PC-9 (cell line): ENCODE measurements at regions not wholly inside any gene's neighbourhood (a gene's known extent, or its start where the extent isn't known, plus 50 kb on each side); places are given as distances from the start of the nearest gene placed in this dataset.

Experiments
- BruUV-seq: library from RNA; stranded (reverse); fragments of 400-500 nt; replicated peaks from 2 replicates; lab custom pipeline; 2021; lab: Mats Ljungman, UMichigan
- CTCF ChIA-PET: fragments of 300-600 bp; sonication (Branson Sonifier 250); formaldehyde crosslinking; loops from one replicate; lab custom pipeline; 2022; ENCODE audit warnings: antibody characterized with exemption; lab: Charles Lee
- POLR2A ChIA-PET: fragments of 300-600 bp; sonication (Branson Sonifier 250); formaldehyde crosslinking; loops from one replicate; lab custom pipeline; 2022; ENCODE audit warnings: antibody characterized with exemption; ENCODE audit not compliant: unreplicated experiment; lab: Charles Lee
- DNase-seq, 2 experiments: peaks; one replicate each; pipeline versions ENCODE4 v3.0.0 to v3.0.0-alpha.2; 2015 to 2022; ENCODE audit warnings: mixed read lengths in 1 of 2
- H2AFZ ChIP-seq: fragments of 200-600 bp; sonication (generic); 2 replicates; pipeline ENCODE4 v1.8.1; 2017; ENCODE audit warnings: antibody characterized with exemption
- H3F3A ChIP-seq: fragments of 200-600 bp; sonication (generic); 2 replicates; pipeline ENCODE4 v1.8.1; 2017; ENCODE audit warnings: antibody characterized with exemption, mild to moderate bottlenecking, low read depth; ENCODE audit not compliant: insufficient read depth
- H3K27ac ChIP-seq: fragments of 200-600 bp; sonication (generic); 2 replicates; pipeline ENCODE4 v1.6.1; 2016; ENCODE audit warnings: mixed run types
- H3K27me3 ChIP-seq: fragments of 200-600 bp; sonication (generic); 2 replicates; pipeline ENCODE4 v1.6.1; 2016; ENCODE audit warnings: low read depth, mixed run types; ENCODE audit not compliant: insufficient read depth
- H3K36me3 ChIP-seq: fragments of 200-600 bp; sonication (generic); 2 replicates; pipeline ENCODE4 v1.6.1; 2016; ENCODE audit warnings: low read depth, mixed run types
- H3K4me1 ChIP-seq: fragments of 200-600 bp; sonication (generic); replicated peaks from 2 replicates; pipeline ENCODE4 v1.6.1; 2016; ENCODE audit warnings: mixed run types; ENCODE audit not compliant: insufficient read depth
- H3K4me2 ChIP-seq: fragments of 200-600 bp; sonication (generic); 2 replicates; pipeline ENCODE4 v1.6.1; 2017; ENCODE audit warnings: mixed run types
- H3K4me3 ChIP-seq: fragments of 200-600 bp; sonication (generic); 2 replicates; pipeline ENCODE4 v1.6.1; 2016; ENCODE audit warnings: mixed run types
- H3K79me2 ChIP-seq: fragments of 200-600 bp; sonication (generic); 2 replicates; pipeline ENCODE4 v1.6.1; 2017; ENCODE audit warnings: low read depth, mixed run types
- H3K9me2 ChIP-seq: fragments of 200-600 bp; sonication (generic); 2 replicates; pipeline ENCODE4 v1.8.1; 2017; ENCODE audit warnings: mild to moderate bottlenecking; ENCODE audit not compliant: insufficient read depth
- H3K9me3 ChIP-seq: fragments of 200-600 bp; sonication (generic); 2 replicates; pipeline ENCODE4 v1.8.1; 2016; ENCODE audit warnings: low read depth; ENCODE audit not compliant: insufficient read depth
- H4K20me1 ChIP-seq: fragments of 200-600 bp; sonication (generic); 2 replicates; pipeline ENCODE4 v1.8.1; 2017; ENCODE audit not compliant: insufficient read depth
- EZH2 ChIP-seq: fragments of 200-600 bp; sonication (generic); IDR thresholded peaks from 2 replicates; pipeline ENCODE4 v1.8.0; 2017; ENCODE audit warnings: antibody characterized with exemption, low read depth
- intact Hi-C: fragments of 100-400 bp; cut with micrococcal nuclease; formaldehyde crosslinking; loops from one replicate; pipeline ENCODE4 v1.10.0; 2022; ENCODE audit not compliant: unreplicated experiment
- TF ChIP-seq, protein P1 (sequence below): fragments of 200-600 bp; sonication (generic); conservative IDR thresholded peaks from 2 replicates; pipeline ENCODE4 v1.6.1; 2017; ENCODE audit warnings: mixed run types, antibody characterized with exemption, mild to moderate bottlenecking, moderate library complexity

- ChIA-PET CTCF (no interaction called here), POLR2A (no interaction called here)
- H3K79me2 ChIP-seq, result no peaks in the 10 kb centered on the region
- no peaks in the 10 kb centered on the region for H3K27me3 ChIP-seq
- no peaks in the 10 kb centered on the region for H3K4me1 ChIP-seq
- intact Hi-C loops, result no loop called here
- no peaks in the 10 kb centered on the region for H4K20me1 ChIP-seq
- no peak overlapping the region for H2AFZ ChIP-seq
- TF ChIP-seq EZH2, result no peak
- TF ChIP-seq, protein P1, sequence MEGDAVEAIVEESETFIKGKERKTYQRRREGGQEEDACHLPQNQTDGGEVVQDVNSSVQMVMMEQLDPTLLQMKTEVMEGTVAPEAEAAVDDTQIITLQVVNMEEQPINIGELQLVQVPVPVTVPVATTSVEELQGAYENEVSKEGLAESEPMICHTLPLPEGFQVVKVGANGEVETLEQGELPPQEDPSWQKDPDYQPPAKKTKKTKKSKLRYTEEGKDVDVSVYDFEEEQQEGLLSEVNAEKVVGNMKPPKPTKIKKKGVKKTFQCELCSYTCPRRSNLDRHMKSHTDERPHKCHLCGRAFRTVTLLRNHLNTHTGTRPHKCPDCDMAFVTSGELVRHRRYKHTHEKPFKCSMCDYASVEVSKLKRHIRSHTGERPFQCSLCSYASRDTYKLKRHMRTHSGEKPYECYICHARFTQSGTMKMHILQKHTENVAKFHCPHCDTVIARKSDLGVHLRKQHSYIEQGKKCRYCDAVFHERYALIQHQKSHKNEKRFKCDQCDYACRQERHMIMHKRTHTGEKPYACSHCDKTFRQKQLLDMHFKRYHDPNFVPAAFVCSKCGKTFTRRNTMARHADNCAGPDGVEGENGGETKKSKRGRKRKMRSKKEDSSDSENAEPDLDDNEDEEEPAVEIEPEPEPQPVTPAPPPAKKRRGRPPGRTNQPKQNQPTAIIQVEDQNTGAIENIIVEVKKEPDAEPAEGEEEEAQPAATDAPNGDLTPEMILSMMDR, result no peak
- no peaks in the 10 kb centered on the region for H3K36me3 ChIP-seq
- DNase-seq, result no peak
- no peaks in the 10 kb centered on the region for H3K9me3 ChIP-seq
- no peak overlapping the region for H3K4me2 ChIP-seq
- no peaks in the 10 kb centered on the region for H3K9me2 ChIP-seq
- H3K4me3 ChIP-seq, result no peak overlapping the region
- H3K27ac ChIP-seq, result no peak overlapping the region
- no peaks in the 10 kb centered on the region for H3F3A ChIP-seq
- BruUV-seq, result no TSS peak
Measured at GRCh38 chr17:14833201-14833785, 431.8 kb downstream of the PMP22 start.

- no peak overlapping the region for H3K4me3 ChIP-seq
- H3K4me1 ChIP-seq, result no peaks in the 10 kb centered on the region
- intact Hi-C loops, result no loop called here
- no peaks in the 10 kb centered on the region for H3K79me2 ChIP-seq
- POLR2A ChIA-PET, result no interaction called here
- no TSS peak for BruUV-seq
- DNase-seq, result no peak
- no peaks in the 10 kb centered on the region for H4K20me1 ChIP-seq
- no peaks in the 10 kb centered on the region for H3K9me2 ChIP-seq
- H3K36me3 ChIP-seq, result no peaks in the 10 kb centered on the region
- H2AFZ ChIP-seq, result no peak overlapping the region
- no peaks in the 10 kb centered on the region for H3F3A ChIP-seq
- no peak overlapping the region for H3K4me2 ChIP-seq
- no peaks in the 10 kb centered on the region for H3K27me3 ChIP-seq
- H3K9me3 ChIP-seq, result no peaks in the 10 kb centered on the region
- CTCF ChIA-PET, result no interaction called here
- no peak for TF ChIP-seq EZH2
- TF ChIP-seq, protein P1, result no peak
- no peak overlapping the region for H3K27ac ChIP-seq
Measured at GRCh38 chr17:14831491-14831890, 433.6 kb downstream of the PMP22 start.

- Histone ChIP-seq H4K20me1 (no peaks in the 10 kb centered on the region), H3K27me3 (no peaks in the 10 kb centered on the region), H3K9me2 (no peaks in the 10 kb centered on the region), H3K9me3 (no peaks in the 10 kb centered on the region), H3K36me3 (no peaks in the 10 kb centered on the region), H3K27ac (no peak overlapping the region), H2AFZ (no peak overlapping the region), H3K79me2 (no peaks in the 10 kb centered on the region), H3K4me2 (no peak overlapping the region), H3K4me3 (no peak overlapping the region), H3K4me1 (no peaks in the 10 kb centered on the region), H3F3A (no peaks in the 10 kb centered on the region)
- no TSS peak for BruUV-seq
- ChIA-PET CTCF (no interaction called here), POLR2A (no interaction called here)
- intact Hi-C loops, result no loop called here
- TF ChIP-seq, protein P1, result no peak
- TF ChIP-seq EZH2, result no peak
- DNase-seq, result no peak
Measured at GRCh38 chr17:14827396-14827919, 437.7 kb downstream of the PMP22 start.
